Astrocyte of the cerebellum (primary cell): ENCODE measurements at regions not wholly inside any gene's neighbourhood (a gene's known extent, or its start where the extent isn't known, plus 50 kb on each side); places are given as distances from the start of the nearest gene placed in this dataset.
"Not testable (repeated sequence)": the region's sequence is repeated elsewhere in the genome, so short reads cannot be mapped to it uniquely, and the experiment has no call there.

Experiments
- DNase-seq: peaks from one replicate; pipeline ENCODE4 v3.0.0-alpha.2; 2011; ENCODE audit warnings: low read depth
- H3K4me3 ChIP-seq: 2 replicates; pipeline ENCODE4 v1.5.1; 2011; ENCODE audit warnings: mild to moderate bottlenecking, low read depth, low read length, moderate library complexity
- in situ Hi-C: cut with HindIII; loops from 2 replicates; pipeline ENCODE4 v1.10.0; 2017; ENCODE audit warnings: low sequenced_read_pairs

GRCh38 chr7:76712926-76713325 lies 85.8 kb upstream of the POMZP3 start:
- H3K4me3 ChIP-seq, in situ Hi-C loops, DNase-seq: not testable (repeated sequence)

GRCh38 chr7:76711648-76712047 lies 84.6 kb upstream of the POMZP3 start:
- in situ Hi-C loops, H3K4me3 ChIP-seq, DNase-seq: not testable (repeated sequence)

GRCh38 chr7:76709703-76710102 lies 82.6 kb upstream of the POMZP3 start:
- in situ Hi-C loops, DNase-seq, H3K4me3 ChIP-seq: not testable (repeated sequence)

GRCh38 chr7:76708446-76708845 lies 81.4 kb upstream of the POMZP3 start:
- H3K4me3 ChIP-seq, in situ Hi-C loops, DNase-seq: not testable (repeated sequence)

GRCh38 chr7:76703815-76704214 lies 76.7 kb upstream of the POMZP3 start:
- H3K4me3 ChIP-seq, in situ Hi-C loops, DNase-seq: not testable (repeated sequence)

GRCh38 chr7:76686277-76686676 lies 59.2 kb upstream of the POMZP3 start:
- DNase-seq, in situ Hi-C loops, H3K4me3 ChIP-seq: not testable (repeated sequence)

- in situ Hi-C loops, H3K4me3 ChIP-seq, DNase-seq: not testable (repeated sequence)
Observed at GRCh38 chr7:76684737-76685136, 57.7 kb upstream of the POMZP3 start.

- DNase-seq, in situ Hi-C loops, H3K4me3 ChIP-seq: not testable (repeated sequence)
Observed at GRCh38 chr7:76683631-76684030, 56.6 kb upstream of the POMZP3 start.

GRCh38 chr7:76681810-76682209 lies 54.7 kb upstream of the POMZP3 start:
- DNase-seq, H3K4me3 ChIP-seq, in situ Hi-C loops: not testable (repeated sequence)

GRCh38 chr7:76679174-76679573 lies 52.1 kb upstream of the POMZP3 start:
- in situ Hi-C loops, DNase-seq, H3K4me3 ChIP-seq: not testable (repeated sequence)

GRCh38 chr7:76678500-76678899 lies 51.4 kb upstream of the POMZP3 start:
- H3K4me3 ChIP-seq, in situ Hi-C loops, DNase-seq: not testable (repeated sequence)

- in situ Hi-C loops, H3K4me3 ChIP-seq, DNase-seq: not testable (repeated sequence)
Observed at GRCh38 chr7:76676890-76677289, 49.8 kb upstream of the POMZP3 start.
